ENCODE measurements at regions not wholly inside any gene's neighbourhood (a gene's known extent, or its start where the extent isn't known, plus 50 kb on each side); places are given as distances from the start of the nearest gene placed in this dataset.
A peak's percentile ranks its signal among the peaks of the same experiment; 100 is the strongest.

GRCh38 chr1:244252211-244252610 is 199.5 kb downstream of the ADSS2 start:
- Mint-ChIP-seq H3K9me3 (no peaks in the 10 kb centered on the region), H3K4me3 (no peak overlapping the region), H3K4me1 (peaks cover 0 to 4% (median 2%) of the 10 kb centered on the region in 3 donors), H3K27ac (no peak overlapping the region), H3K27me3 (peaks cover 0 to 10% of the 10 kb centered on the region in 2 donors), H3K36me3 (no peaks in the 10 kb centered on the region)
- Histone ChIP-seq H3K4me1 (ENCODE audit: insufficient read depth, low read length) (no peaks in the 10 kb centered on the region), H3K36me3 (ENCODE audit: insufficient read depth, low read length) (no peaks in the 10 kb centered on the region), H3K27me3 (ENCODE audit: insufficient read depth, low read length, poor library complexity, severe bottlenecking) (no peaks in the 10 kb centered on the region), H3K9me3 (ENCODE audit: low read length) (no peaks in the 10 kb centered on the region), H3K27ac (ENCODE audit: low read depth, low read length) (no peak overlapping the region), H3K4me3 (ENCODE audit: low read length) (no peak overlapping the region)
- DNase-seq = no peak
- ChIA-PET CTCF (no interaction called here), POLR2A (no interaction called here)

GRCh38 chr1:244254467-244254866 is 197.2 kb downstream of the ADSS2 start:
- Mint-ChIP-seq H3K36me3 (peaks cover 0 to 6% (median 0%) of the 10 kb centered on the region in 3 donors), H3K9me3 (no peaks in the 10 kb centered on the region), H3K4me1 (peaks cover 0 to 4% (median 2%) of the 10 kb centered on the region in 3 donors), H3K27me3 (peaks cover 0 to 17% of the 10 kb centered on the region in 2 donors), H3K27ac (peak overlapping the region in 1 of 8 donors; percentile 58), H3K4me3 (no peak overlapping the region)
- H3K36me3 ChIP-seq (ENCODE audit: insufficient read depth, low read length) = no peaks in the 10 kb centered on the region
- H3K27me3 ChIP-seq (ENCODE audit: insufficient read depth, low read length, poor library complexity, severe bottlenecking) = no peaks in the 10 kb centered on the region
- no peak overlapping the region for H3K4me3 ChIP-seq (ENCODE audit: low read length)
- CTCF ChIA-PET = no interaction called here
- H3K4me1 ChIP-seq (ENCODE audit: insufficient read depth, low read length) = no peaks in the 10 kb centered on the region
- DNase-seq = peak in 1 of 5 donors; percentile 10
- no peaks in the 10 kb centered on the region for H3K9me3 ChIP-seq (ENCODE audit: low read length)
- no peak overlapping the region for H3K27ac ChIP-seq (ENCODE audit: low read depth, low read length)
- POLR2A ChIA-PET = no interaction called here

GRCh38 chr1:244255426-244255965 is 196.2 kb downstream of the ADSS2 start:
- ChIA-PET CTCF (no interaction called here), POLR2A (no interaction called here)
- DNase-seq = peak in 1 of 5 donors; percentile 1
- no peaks in the 10 kb centered on the region for H3K36me3 ChIP-seq (ENCODE audit: insufficient read depth, low read length)
- peaks cover 0 to 20% of the 10 kb centered on the region in 2 donors for H3K27me3 Mint-ChIP-seq
- no peaks in the 10 kb centered on the region for H3K9me3 Mint-ChIP-seq
- no peak overlapping the region for H3K27ac Mint-ChIP-seq
- no peak overlapping the region for H3K27ac ChIP-seq (ENCODE audit: low read depth, low read length)
- H3K4me1 ChIP-seq (ENCODE audit: insufficient read depth, low read length) = no peaks in the 10 kb centered on the region
- H3K4me1 Mint-ChIP-seq = peaks cover 0 to 4% (median 2%) of the 10 kb centered on the region in 3 donors
- peaks cover 0 to 6% (median 0%) of the 10 kb centered on the region in 3 donors for H3K36me3 Mint-ChIP-seq
- H3K27me3 ChIP-seq (ENCODE audit: insufficient read depth, low read length, poor library complexity, severe bottlenecking) = no peaks in the 10 kb centered on the region
- H3K4me3 Mint-ChIP-seq = no peak overlapping the region
- no peak overlapping the region for H3K4me3 ChIP-seq (ENCODE audit: low read length)
- no peaks in the 10 kb centered on the region for H3K9me3 ChIP-seq (ENCODE audit: low read length)

- H3K27me3 Mint-ChIP-seq = peaks cover 0 to 20% of the 10 kb centered on the region in 2 donors
- Histone ChIP-seq H3K4me1 (ENCODE audit: insufficient read depth, low read length) (no peaks in the 10 kb centered on the region), H3K36me3 (ENCODE audit: insufficient read depth, low read length) (no peaks in the 10 kb centered on the region), H3K27me3 (ENCODE audit: insufficient read depth, low read length, poor library complexity, severe bottlenecking) (no peaks in the 10 kb centered on the region), H3K27ac (ENCODE audit: low read depth, low read length) (no peak overlapping the region), H3K9me3 (ENCODE audit: low read length) (no peaks in the 10 kb centered on the region), H3K4me3 (ENCODE audit: low read length) (no peak overlapping the region)
- H3K4me1 Mint-ChIP-seq = peaks cover 0 to 4% (median 2%) of the 10 kb centered on the region in 3 donors
- CTCF ChIA-PET = no interaction called here
- no peaks in the 10 kb centered on the region for H3K9me3 Mint-ChIP-seq
- peak in 1 of 5 donors; percentile 1 for DNase-seq
- POLR2A ChIA-PET = no interaction called here
- H3K36me3 Mint-ChIP-seq = peaks cover 0 to 6% (median 0%) of the 10 kb centered on the region in 3 donors
- no peak overlapping the region for H3K27ac Mint-ChIP-seq
- no peak overlapping the region for H3K4me3 Mint-ChIP-seq
These were observed 195.5 kb downstream of the ADSS2 start for GRCh38 chr1:244256086-244256676.

- ChIA-PET POLR2A (no interaction called here), CTCF (interaction anchor here (1.1 kb wide), 1 partner anchor 920 kb away, joined by 3 read pairs; no protein-coding TSS in a partner anchor)
- peaks cover 1 to 10% of the 10 kb centered on the region in 2 donors for H3K27me3 Mint-ChIP-seq
- DNase-seq = no peak
- peak overlapping the region in 1 of 8 donors; percentile 8 for H3K27ac Mint-ChIP-seq
- H3K9me3 Mint-ChIP-seq = no peaks in the 10 kb centered on the region
- H3K36me3 ChIP-seq (ENCODE audit: insufficient read depth, low read length) = no peaks in the 10 kb centered on the region
- H3K36me3 Mint-ChIP-seq = no peaks in the 10 kb centered on the region
- H3K4me1 ChIP-seq (ENCODE audit: insufficient read depth, low read length) = no peaks in the 10 kb centered on the region
- H3K4me1 Mint-ChIP-seq = no peaks in the 10 kb centered on the region
- no peak overlapping the region for H3K4me3 ChIP-seq (ENCODE audit: low read length)
- no peaks in the 10 kb centered on the region for H3K9me3 ChIP-seq (ENCODE audit: low read length)
- H3K27me3 ChIP-seq (ENCODE audit: insufficient read depth, low read length, poor library complexity, severe bottlenecking) = no peaks in the 10 kb centered on the region
- no peak overlapping the region for H3K27ac ChIP-seq (ENCODE audit: low read depth, low read length)
- H3K4me3 Mint-ChIP-seq = no peak overlapping the region
These were observed 187.5 kb downstream of the ADSS2 start for GRCh38 chr1:244264163-244264562.

GRCh38 chr1:244265507-244265906 is 186.2 kb downstream of the ADSS2 start:
- Mint-ChIP-seq H3K4me3 (no peak overlapping the region), H3K27ac (no peak overlapping the region), H3K9me3 (peaks cover 0 to 3% (median 0%) of the 10 kb centered on the region in 5 donors), H3K4me1 (no peaks in the 10 kb centered on the region), H3K27me3 (peaks cover 1 to 6% of the 10 kb centered on the region in 2 donors), H3K36me3 (peaks cover 0 to 1% (median 0%) of the 10 kb centered on the region in 3 donors)
- Histone ChIP-seq H3K27ac (ENCODE audit: low read depth, low read length) (no peak overlapping the region), H3K27me3 (ENCODE audit: insufficient read depth, low read length, poor library complexity, severe bottlenecking) (no peaks in the 10 kb centered on the region), H3K4me1 (ENCODE audit: insufficient read depth, low read length) (no peaks in the 10 kb centered on the region), H3K4me3 (ENCODE audit: low read length) (no peak overlapping the region), H3K9me3 (ENCODE audit: low read length) (no peaks in the 10 kb centered on the region), H3K36me3 (ENCODE audit: insufficient read depth, low read length) (no peaks in the 10 kb centered on the region)
- POLR2A ChIA-PET = no interaction called here
- CTCF ChIA-PET = interaction anchor here (1.7 kb wide), 1 partner anchor 21 kb away, joined by 3 read pairs; no protein-coding TSS in a partner anchor
- no peak for DNase-seq

- Histone ChIP-seq H3K9me3 (ENCODE audit: low read length) (no peaks in the 10 kb centered on the region), H3K4me3 (ENCODE audit: low read length) (no peak overlapping the region), H3K4me1 (ENCODE audit: insufficient read depth, low read length) (no peaks in the 10 kb centered on the region), H3K27ac (ENCODE audit: low read depth, low read length) (no peak overlapping the region), H3K36me3 (ENCODE audit: insufficient read depth, low read length) (no peaks in the 10 kb centered on the region), H3K27me3 (ENCODE audit: insufficient read depth, low read length, poor library complexity, severe bottlenecking) (no peaks in the 10 kb centered on the region)
- CTCF ChIA-PET = no interaction called here
- Mint-ChIP-seq H3K9me3 (peaks cover 0 to 6% (median 3%) of the 10 kb centered on the region in 5 donors), H3K27ac (no peak overlapping the region), H3K36me3 (peaks cover 0 to 5% (median 0%) of the 10 kb centered on the region in 3 donors), H3K27me3 (peaks cover 0 to 4% of the 10 kb centered on the region in 2 donors), H3K4me3 (no peak overlapping the region), H3K4me1 (peaks cover 0 to 6% (median 5%) of the 10 kb centered on the region in 3 donors)
- no peak for DNase-seq
- POLR2A ChIA-PET = no interaction called here
These were observed 182.5 kb downstream of the ADSS2 start for GRCh38 chr1:244269169-244269568.

- Mint-ChIP-seq H3K36me3 (peaks cover 0 to 5% (median 0%) of the 10 kb centered on the region in 3 donors), H3K27me3 (no peaks in the 10 kb centered on the region), H3K27ac (no peak overlapping the region), H3K9me3 (peaks cover 0 to 6% (median 3%) of the 10 kb centered on the region in 5 donors), H3K4me3 (no peak overlapping the region), H3K4me1 (peaks cover 0 to 6% (median 5%) of the 10 kb centered on the region in 3 donors)
- Histone ChIP-seq H3K4me3 (ENCODE audit: low read length) (no peak overlapping the region), H3K9me3 (ENCODE audit: low read length) (no peaks in the 10 kb centered on the region), H3K4me1 (ENCODE audit: insufficient read depth, low read length) (no peaks in the 10 kb centered on the region), H3K36me3 (ENCODE audit: insufficient read depth, low read length) (no peaks in the 10 kb centered on the region), H3K27me3 (ENCODE audit: insufficient read depth, low read length, poor library complexity, severe bottlenecking) (no peaks in the 10 kb centered on the region), H3K27ac (ENCODE audit: low read depth, low read length) (no peak overlapping the region)
- ChIA-PET POLR2A (no interaction called here), CTCF (interaction anchor here (0.8 to 3.1 kb wide), 2 partner anchors 9 to 928 kb away, joined by 3 to 15 read pairs; no protein-coding TSS in a partner anchor)
- no peak for DNase-seq
These were observed 180.7 kb downstream of the ADSS2 start for GRCh38 chr1:244271004-244271403.
